HG03571 (cell line): ENCODE measurements at regions not wholly inside any gene's neighbourhood (a gene's known extent, or its start where the extent isn't known, plus 50 kb on each side); places are given as distances from the start of the nearest gene placed in this dataset.

ENCODE experiments used
- ATAC-seq: cut with Tn5 transposase; IDR thresholded peaks from one replicate; pipeline ENCODE4 v1.9.1; 2021; ENCODE audit not compliant: unreplicated experiment

- ATAC-seq, result no peak
Observed at GRCh38 chr5:86768699-86769202, 151.0 kb downstream of the COX7C start.

DNA sequence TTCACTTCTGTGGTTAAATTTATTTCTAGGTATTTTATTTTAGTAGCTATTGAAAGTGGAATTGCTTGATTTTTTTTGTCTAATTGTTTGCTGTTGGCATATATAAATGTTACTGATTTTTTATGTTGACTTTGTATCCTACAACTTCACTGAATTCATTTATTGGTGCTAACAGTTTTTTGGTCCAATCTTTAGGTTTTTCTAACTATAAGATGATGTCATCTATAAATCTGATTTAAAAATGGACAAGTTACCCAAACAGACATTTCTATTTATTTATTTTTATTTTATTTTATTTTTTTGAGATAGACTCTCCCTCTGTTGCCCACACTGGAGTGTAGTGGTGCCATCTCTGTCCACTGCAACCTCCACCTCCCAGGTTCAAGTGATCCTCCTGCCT is 162.3 kb downstream of the COX7C start:
- no peak for ATAC-seq

DNA sequence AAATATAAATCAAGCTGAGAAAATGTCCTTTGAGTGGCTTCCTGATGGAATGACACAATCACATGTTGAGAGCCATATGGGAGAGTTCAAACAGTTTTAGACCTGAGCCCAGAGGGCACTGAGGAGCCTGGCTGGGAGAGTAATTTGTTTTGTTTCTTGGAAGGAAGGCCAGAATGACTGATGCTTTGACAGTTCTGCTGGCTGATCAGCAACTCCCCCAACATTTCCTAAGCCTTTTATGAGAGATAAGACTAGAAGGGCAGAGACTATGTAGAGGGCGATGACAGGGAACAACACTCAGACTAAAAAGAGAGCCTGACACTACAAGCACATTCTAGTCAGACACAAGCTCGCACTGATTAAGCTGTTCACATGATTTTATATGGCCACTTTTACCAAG is 169.2 kb downstream of the COX7C start:
- ATAC-seq, result no peak

GRCh38 chr5:86795659-86796058 is 177.9 kb downstream of the COX7C start:
- ATAC-seq, result no peak

GRCh38 chr5:86797677-86798076 is 179.9 kb downstream of the COX7C start:
- ATAC-seq, result no peak

DNA sequence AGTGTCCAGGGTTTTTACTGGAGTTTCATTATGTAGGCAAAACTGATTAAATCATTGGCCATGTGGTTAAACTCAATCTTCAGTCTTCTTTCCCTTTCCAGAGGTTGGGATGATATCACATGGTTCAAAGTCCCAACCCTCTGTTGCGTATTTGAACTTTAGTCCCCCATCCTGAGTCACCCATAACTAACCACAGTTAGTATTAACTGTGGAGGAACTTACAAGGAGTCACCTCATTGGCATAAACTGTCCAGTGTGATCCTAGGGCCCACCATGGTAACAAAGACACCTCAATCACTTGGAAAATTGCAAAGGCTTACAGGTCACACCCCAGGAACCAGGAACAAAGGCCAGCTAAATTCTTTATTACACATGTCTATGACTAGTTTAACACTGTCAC is 188.5 kb downstream of the COX7C start:
- no peak for ATAC-seq

- ATAC-seq, result no peak
Observed at GRCh38 chr5:86807046-86808031, 189.6 kb downstream of the COX7C start.

DNA sequence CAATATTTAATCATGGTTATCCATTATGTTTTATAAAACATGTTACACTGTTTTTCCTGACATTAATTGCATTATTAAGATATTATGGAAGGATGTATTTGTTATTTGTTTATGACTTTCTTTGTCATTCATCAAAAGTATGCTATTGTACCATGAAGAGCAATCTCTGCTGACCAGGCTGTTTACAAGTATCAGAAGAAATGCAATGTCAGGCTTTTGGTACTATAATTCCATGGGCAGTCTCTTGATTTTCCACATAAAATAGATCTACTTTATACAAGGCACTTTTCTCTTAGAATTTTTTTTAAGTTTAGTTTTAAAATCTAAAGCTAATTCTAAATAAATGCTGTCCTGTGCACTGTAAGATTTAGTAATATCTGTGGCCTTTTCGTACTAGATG is 196.6 kb downstream of the COX7C start:
- no peak for ATAC-seq

- ATAC-seq, result no peak
Observed at GRCh38 chr5:86814907-86815306, 197.2 kb downstream of the COX7C start.

DNA sequence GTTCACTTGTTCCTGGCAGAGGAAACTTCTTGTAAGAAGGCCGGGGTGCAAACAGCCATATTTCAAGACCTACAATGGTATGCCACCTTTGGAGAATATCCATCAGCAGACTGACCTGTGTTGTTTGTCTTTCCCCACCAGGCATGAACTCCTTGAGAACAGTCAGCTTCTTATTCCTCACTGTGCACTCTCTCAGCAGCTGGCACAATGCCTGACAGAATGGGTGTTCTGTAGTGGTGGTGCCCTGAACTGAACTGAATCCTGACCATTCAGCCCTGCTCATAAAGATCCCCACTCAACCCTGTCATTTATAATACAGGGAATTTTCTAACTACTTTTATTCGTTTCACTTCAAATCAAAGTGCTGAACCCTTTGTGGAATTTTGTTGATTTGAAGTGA is 206.9 kb downstream of the COX7C start:
- ATAC-seq, result no peak

- no peak for ATAC-seq
Observed at GRCh38 chr5:86831128-86831527, 213.4 kb downstream of the COX7C start.

- no peak for ATAC-seq
Observed at GRCh38 chr5:86833868-86834267, 216.1 kb downstream of the COX7C start.

- no peak for ATAC-seq
Observed at GRCh38 chr5:86837610-86838009, 219.9 kb downstream of the COX7C start.

DNA sequence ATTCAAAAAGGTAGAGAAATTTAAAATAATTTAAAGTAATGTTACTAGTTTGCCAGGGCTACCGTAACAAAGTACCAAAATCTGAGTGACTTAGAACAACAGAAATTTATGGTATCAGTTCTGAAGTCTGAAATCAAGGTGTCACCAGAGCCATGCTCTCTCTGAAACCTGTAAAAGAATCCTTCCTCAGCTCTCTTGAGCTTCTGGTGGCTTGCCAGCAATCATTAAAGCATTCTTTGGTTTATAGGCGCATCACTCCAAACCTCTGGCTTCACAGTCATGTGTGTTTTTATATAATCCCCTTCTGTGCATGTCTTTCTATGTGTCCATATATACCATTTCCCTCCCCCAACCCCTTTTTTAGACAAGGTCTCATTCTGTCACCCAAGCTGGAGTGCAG is 220.3 kb downstream of the COX7C start:
- ATAC-seq, result no peak

DNA sequence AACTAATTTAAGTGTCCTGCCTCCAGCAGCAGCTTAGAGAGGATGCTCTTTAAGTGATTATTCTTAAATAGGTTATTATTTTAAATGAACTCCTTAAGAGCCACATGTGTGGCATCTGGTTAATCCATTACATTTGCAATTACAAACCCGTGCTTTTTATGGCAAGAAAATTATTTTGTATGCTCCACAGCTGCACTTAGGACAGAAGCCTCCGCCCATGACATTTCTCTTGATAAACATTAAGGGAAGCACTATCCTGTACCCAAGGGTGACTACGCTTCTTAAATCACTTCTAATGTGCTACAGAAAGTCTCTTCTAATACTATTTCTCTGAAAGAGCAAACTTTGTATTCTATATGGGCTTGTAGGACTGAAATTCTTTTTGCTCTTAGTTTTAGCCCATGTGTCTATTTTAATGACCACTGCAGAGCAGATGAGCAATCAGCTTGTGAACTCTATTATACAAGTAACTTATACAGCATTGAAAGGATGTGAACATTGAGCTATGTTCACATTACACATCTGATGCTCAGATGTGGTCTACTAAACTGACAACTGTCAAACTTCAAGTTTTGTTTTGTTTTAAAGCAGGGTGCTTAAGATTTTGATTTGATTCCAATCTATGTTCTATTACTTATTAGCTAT is 223.4 kb downstream of the COX7C start:
- no peak for ATAC-seq

DNA sequence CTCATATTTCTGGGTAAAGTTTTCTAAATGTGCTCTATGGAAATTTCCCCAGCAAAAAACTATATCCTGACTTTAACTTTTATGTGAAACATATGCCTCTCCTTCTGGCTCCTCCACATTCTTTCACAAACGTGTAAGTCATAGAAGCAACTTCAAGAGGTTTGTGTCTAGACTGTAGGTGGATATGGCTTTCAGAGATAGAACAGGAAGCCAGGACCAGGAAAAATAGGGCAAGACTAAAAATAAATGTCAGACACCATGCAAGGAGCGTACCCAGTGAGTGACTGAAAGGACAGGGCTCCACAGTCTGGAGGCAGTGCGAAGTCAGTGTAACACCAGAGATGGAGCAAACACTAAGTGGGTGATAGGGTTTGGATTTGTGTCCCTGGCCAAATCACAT is 240.7 kb downstream of the COX7C start:
- ATAC-seq, result no peak

DNA sequence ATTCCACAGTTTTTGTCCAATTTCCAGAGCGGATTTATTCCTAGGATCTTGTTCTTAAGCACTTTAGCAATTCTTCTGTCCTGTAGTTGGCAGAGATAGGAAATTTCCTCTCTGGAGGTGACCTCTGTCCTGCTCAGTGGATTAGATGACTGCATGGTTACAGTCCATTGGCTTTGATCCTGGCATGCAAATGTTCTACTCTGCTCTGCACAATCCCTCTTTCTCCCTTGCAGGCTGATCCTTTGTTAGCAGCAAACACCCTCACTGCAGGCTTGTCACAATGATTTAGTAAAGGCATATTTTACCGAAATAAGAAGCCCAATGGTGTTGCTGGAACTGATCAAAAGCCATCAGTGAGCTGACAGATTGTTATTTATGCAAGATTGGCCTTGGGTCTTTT is 243.8 kb downstream of the COX7C start:
- no peak for ATAC-seq

GRCh38 chr5:86862093-86862492 is 244.4 kb downstream of the COX7C start:
- no peak for ATAC-seq

DNA sequence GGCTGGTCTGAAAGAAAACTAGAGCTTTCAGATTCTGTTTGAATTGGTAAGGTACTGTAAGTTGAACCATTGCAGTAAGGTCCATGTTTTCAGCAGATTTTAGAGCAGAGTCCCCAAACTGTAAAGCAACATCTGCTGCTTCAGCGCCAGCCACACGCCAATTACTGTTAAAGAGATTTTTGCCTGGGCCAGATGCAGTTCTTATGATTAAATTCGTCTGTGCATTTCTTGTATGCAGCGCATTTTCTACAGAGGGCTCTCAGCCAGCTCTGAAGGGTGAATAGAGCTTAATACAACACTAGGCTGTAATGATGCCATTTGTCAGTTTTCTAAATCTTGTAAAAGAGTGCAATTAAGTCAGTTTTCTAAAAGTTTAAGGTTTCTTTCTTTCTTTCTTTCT is 246.3 kb downstream of the COX7C start:
- no peak for ATAC-seq

DNA sequence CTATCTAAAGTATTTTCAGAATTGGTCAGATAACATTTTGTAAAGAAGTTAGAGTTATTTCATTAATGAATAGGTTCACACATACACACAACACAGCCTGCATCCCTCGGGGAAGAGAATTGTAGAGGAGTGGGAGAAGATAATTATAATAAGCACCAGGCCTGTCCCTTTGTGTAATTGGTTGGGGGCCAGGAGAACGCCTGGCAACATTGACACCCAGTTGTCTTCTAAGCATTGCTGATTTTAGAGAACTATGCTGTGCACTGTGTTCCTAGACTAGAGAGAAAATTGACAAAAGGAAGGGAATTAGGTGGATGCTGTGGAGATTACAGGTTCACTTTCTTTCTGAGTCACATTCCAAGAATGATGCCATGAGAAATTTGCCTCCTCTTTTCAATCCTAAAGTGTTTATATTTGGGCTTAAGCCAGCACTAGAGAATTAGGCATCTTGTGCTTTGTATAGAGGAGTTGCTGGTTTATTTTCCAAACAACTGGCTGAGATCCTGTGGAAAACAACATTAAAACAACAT is 247.6 kb downstream of the COX7C start:
- no peak for ATAC-seq

DNA sequence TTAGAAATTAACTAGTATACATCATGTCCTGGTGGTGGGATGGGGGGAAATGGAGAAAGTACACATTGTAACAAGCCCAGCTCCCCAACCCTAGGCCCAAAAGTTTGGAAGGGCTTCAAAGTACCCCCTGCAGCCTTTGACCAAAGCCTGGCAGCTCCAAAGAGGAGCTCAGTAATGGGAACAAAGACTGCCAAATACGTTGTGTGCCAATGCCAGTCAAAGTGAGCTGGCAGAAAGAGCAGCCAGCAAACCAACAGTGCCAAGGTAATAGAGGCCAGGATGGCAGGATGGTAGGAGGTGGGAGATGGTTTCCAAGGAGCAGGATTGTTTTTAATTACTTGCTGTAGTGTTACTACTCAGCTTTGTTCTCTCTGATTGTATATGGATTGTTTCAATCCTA is 248.3 kb downstream of the COX7C start:
- no peak for ATAC-seq

DNA sequence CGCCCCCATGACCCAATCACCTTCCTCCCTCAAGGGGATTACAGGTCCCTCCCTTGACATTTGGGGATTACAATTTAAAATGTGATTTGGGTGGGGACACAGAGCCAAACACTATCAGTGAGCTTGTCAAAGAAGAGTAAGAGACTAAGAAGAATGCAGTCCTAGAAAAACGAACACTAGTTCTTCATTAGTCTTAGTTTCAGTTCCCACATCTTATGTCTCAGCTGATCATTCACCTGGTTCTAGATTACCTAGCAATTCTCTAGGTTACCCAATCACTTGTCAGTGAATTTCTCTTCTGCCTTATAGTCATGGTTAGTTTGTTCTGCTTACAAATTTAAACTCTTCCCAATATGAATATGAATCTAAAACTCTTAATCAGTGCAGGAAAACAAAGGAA is 251.5 kb downstream of the COX7C start:
- ATAC-seq, result no peak
